Neural progenitor cell (in vitro differentiated cells): ENCODE measurements at regions not wholly inside any gene's neighbourhood (a gene's known extent, or its start where the extent isn't known, plus 50 kb on each side); places are given as distances from the start of the nearest gene placed in this dataset.

Experiments
- CTCF ChIP-seq: fragments of 200-600 bp; sonication (generic); IDR thresholded peaks from 2 replicates; pipeline ENCODE4 v1.5.1; 2017; ENCODE audit warnings: antibody characterized with exemption, mild to moderate bottlenecking
- EZH2 ChIP-seq: fragments of 200-600 bp; sonication (generic); IDR thresholded peaks from 2 replicates; pipeline ENCODE4 v1.6.1; 2017; ENCODE audit warnings: antibody characterized with exemption, mild to moderate bottlenecking, moderate library complexity
- EZH2phosphoT487 ChIP-seq: fragments of 200-600 bp; sonication (generic); IDR thresholded peaks from 2 replicates; pipeline ENCODE4 v1.6.1; 2017; ENCODE audit warnings: antibody characterized with exemption

DNA sequence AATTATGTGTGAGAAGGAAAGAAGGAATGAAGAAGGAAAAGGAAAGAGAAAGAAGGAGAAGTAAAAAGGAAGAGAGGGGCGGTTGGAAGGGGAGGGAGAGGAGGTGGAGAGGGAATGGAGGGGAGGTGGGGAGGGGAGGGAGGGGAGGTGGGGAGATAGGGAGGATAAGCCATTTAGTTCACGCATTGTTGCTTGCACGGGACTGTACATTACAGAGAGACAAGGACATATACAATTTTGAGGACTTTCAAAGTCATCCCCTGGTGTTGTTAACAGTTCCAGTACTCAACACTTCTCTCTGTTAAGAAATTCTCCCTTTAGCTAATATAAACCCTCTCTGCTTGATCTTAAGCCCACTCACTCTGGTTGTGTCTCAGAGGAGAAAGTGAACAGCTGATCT is 312.5 kb downstream of the GRIN2B start:
- TF ChIP-seq CTCF (no peak), EZH2 (no peak), EZH2phosphoT487 (no peak)
